MM.1S (cell line): ENCODE measurements at regions not wholly inside any gene's neighbourhood (a gene's known extent, or its start where the extent isn't known, plus 50 kb on each side); places are given as distances from the start of the nearest gene placed in this dataset.
"Not testable (repeated sequence)": the region's sequence is repeated elsewhere in the genome, so short reads cannot be mapped to it uniquely, and the experiment has no call there.

ENCODE experiments used
- EZH2 ChIP-seq: fragments of 300-600 bp; sonication (generic); optimal IDR thresholded peaks from 2 replicates; pipeline ENCODE3; 2017; ENCODE audit warnings: low read depth, mild to moderate bottlenecking, antibody characterized with exemption, low read length, mixed read lengths
- TF ChIP-seq, protein P1 (sequence below): fragments of 300-600 bp; sonication (generic); IDR thresholded peaks from 2 replicates; pipeline ENCODE4 v1.5.1; 2016; ENCODE audit warnings: antibody characterized with exemption, low read length, mixed read lengths

DNA sequence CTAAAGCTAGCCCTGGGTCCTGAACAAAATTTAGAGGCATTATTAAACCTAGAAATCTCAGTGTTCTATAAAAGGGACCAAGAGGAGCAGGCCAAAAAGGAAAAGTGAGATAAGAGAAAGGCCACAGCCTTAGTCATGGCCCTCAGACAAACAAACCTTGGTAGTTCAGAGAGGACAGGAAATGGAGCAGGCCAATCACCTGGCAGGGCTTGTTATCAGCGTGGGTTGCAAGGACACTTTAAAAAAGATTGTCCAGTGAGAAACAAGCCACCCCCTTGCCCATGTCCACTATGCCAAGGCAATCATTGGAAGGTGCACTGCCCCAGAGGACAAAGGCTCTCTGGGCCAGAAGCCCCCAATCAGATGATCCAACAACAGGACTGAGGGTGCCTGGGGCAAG, 213.3 kb upstream of the CXADR start:
- TF ChIP-seq, protein P1, sequence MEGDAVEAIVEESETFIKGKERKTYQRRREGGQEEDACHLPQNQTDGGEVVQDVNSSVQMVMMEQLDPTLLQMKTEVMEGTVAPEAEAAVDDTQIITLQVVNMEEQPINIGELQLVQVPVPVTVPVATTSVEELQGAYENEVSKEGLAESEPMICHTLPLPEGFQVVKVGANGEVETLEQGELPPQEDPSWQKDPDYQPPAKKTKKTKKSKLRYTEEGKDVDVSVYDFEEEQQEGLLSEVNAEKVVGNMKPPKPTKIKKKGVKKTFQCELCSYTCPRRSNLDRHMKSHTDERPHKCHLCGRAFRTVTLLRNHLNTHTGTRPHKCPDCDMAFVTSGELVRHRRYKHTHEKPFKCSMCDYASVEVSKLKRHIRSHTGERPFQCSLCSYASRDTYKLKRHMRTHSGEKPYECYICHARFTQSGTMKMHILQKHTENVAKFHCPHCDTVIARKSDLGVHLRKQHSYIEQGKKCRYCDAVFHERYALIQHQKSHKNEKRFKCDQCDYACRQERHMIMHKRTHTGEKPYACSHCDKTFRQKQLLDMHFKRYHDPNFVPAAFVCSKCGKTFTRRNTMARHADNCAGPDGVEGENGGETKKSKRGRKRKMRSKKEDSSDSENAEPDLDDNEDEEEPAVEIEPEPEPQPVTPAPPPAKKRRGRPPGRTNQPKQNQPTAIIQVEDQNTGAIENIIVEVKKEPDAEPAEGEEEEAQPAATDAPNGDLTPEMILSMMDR: not testable (repeated sequence)
- TF ChIP-seq EZH2: not testable (repeated sequence)
